ENCODE measurements at regions not wholly inside any gene's neighbourhood (a gene's known extent, or its start where the extent isn't known, plus 50 kb on each side); places are given as distances from the start of the nearest gene placed in this dataset.

DNA sequence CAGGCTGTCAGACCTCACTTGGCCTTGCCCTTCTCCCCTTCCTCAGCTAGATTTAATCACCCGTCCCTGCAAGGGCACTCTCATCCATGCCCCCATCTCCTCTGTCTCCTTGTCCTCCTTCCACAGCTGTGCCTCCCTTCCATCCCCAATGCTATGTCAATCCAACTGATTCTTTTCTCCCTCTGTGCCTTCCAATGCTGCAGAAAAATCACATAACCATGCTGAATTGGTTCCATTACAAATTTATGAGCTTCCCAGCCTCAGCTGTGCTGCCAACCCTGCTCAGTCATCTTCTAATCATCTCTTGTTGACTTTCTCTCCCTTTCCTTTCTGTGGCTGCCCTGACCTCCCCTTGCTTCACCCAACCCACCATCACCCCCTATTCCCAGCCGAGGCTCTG is 56.3 kb upstream of the PIRT start:
- Histone ChIP-seq H3K36me3 (ENCODE audit: control insufficient read depth in 2 of 2, extremely low read depth in 1 of 2, insufficient read depth in 2 of 2, low read length in 2 of 2) (no peaks in the 10 kb centered on the region), H3K27ac (ENCODE audit: insufficient read depth, low read depth, low read length) (no peak overlapping the region), H2AFZ (ENCODE audit: low read depth, low read length) (no peak overlapping the region), H3K9me3 (replicated peaks; ENCODE audit: control insufficient read depth, insufficient read depth, low read length) (peaks cover 7% of the 10 kb centered on the region), H3K4me1 (ENCODE audit: control insufficient read depth, extremely low read depth, insufficient read depth, low read length) (no peaks in the 10 kb centered on the region), H3K9me1 (replicated peaks; ENCODE audit: control insufficient read depth, extremely low read depth, insufficient read depth, low read length) (no peaks in the 10 kb centered on the region), H4K20me1 (replicated peaks; ENCODE audit: control insufficient read depth, extremely low read depth, insufficient read depth, low read length) (no peaks in the 10 kb centered on the region), H3K4me3 (replicated peaks in 1 of 3; ENCODE audit: insufficient read depth in 1 of 3, low read depth in 1 of 3, low read length in 3 of 3) (no peak overlapping the region), H3K27me3 (ENCODE audit: control insufficient read depth in 2 of 2, insufficient read depth in 2 of 2, low read length in 2 of 2) (no peaks in the 10 kb centered on the region), H3K79me2 (ENCODE audit: control insufficient read depth, insufficient read depth, low read length) (no peaks in the 10 kb centered on the region), H3K4me2 (ENCODE audit: insufficient read depth, low read length) (no peak overlapping the region), H3K9ac (replicated peaks; ENCODE audit: extremely low read depth, insufficient read depth, low read length) (no peak overlapping the region)
- no peak for TF ChIP-seq POLR2AphosphoS5 (IDR thresholded peaks at IDR 0.05; ENCODE audit: insufficient read depth, low read depth, low read length)
- no peak for TF ChIP-seq FOS (IDR thresholded peaks at IDR 0.05; ENCODE audit: borderline replicate concordance, insufficient read depth, low read length)
- TF ChIP-seq JUN (IDR thresholded peaks at IDR 0.05; ENCODE audit: borderline replicate concordance, insufficient read depth, insufficient read length, low read depth): no peak
- no peak for TF ChIP-seq GATA2 (IDR thresholded peaks at IDR 0.05; ENCODE audit: insufficient read depth, insufficient read length, low read depth, low read length)
- no peak for TF ChIP-seq POLR2A (IDR thresholded peaks at IDR 0.05; ENCODE audit: low read depth, low read length)
- CTCF ChIA-PET: interaction anchor here (1.6 kb wide), 1 partner anchor 18 kb away, joined by 4 read pairs; no protein-coding TSS in a partner anchor
- dilution Hi-C loops (cut with MboI; ENCODE audit: extremely low pct_ligation_motif_present, low sequenced_read_pairs) (no loop called here), intact Hi-C loops (cut with micrococcal nuclease) (no loop called here)
- no TSS peak for BruUV-seq (replicated peaks)
- DNase-seq (ENCODE audit: low read depth, low spot score) (no peak), FAIRE-seq (no peak)
- POLR2A ChIA-PET: no interaction called here

DNA sequence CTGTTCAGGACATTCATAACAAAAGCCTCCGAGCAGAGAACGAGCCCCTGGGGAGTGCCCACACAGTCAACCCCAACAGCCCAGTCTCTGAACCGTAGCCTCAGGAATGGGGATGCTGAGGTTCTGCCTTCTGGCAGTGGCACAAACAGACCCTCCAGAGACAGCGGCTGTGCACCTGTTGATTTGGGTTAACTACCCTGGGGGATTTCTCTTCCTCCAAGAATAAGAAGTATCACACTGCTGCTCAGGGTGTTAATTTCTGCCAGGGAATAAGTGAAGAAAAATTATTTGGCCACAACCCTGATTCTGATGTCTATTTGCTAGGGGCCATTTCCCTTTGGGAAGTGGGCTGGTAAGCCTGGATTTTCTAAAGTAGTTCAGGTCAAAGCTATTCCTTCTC is 51.0 kb upstream of the PIRT start:
- Histone ChIP-seq H3K4me2 (ENCODE audit: insufficient read depth, low read length) (no peak overlapping the region), H3K79me2 (ENCODE audit: control insufficient read depth, insufficient read depth, low read length) (no peaks in the 10 kb centered on the region), H3K9ac (replicated peaks; ENCODE audit: extremely low read depth, insufficient read depth, low read length) (no peak overlapping the region), H3K27me3 (ENCODE audit: control insufficient read depth in 2 of 2, insufficient read depth in 2 of 2, low read length in 2 of 2) (no peaks in the 10 kb centered on the region), H3K9me1 (replicated peaks; ENCODE audit: control insufficient read depth, extremely low read depth, insufficient read depth, low read length) (no peaks in the 10 kb centered on the region), H2AFZ (ENCODE audit: low read depth, low read length) (no peak overlapping the region), H3K4me1 (ENCODE audit: control insufficient read depth, extremely low read depth, insufficient read depth, low read length) (no peaks in the 10 kb centered on the region), H3K27ac (ENCODE audit: insufficient read depth, low read depth, low read length) (no peak overlapping the region), H3K36me3 (ENCODE audit: control insufficient read depth in 2 of 2, extremely low read depth in 1 of 2, insufficient read depth in 2 of 2, low read length in 2 of 2) (no peaks in the 10 kb centered on the region), H3K4me3 (replicated peaks in 1 of 3; ENCODE audit: insufficient read depth in 1 of 3, low read depth in 1 of 3, low read length in 3 of 3) (no peak overlapping the region), H4K20me1 (replicated peaks; ENCODE audit: control insufficient read depth, extremely low read depth, insufficient read depth, low read length) (no peaks in the 10 kb centered on the region), H3K9me3 (replicated peaks; ENCODE audit: control insufficient read depth, insufficient read depth, low read length) (peaks cover 2% of the 10 kb centered on the region)
- no TSS peak for BruUV-seq (replicated peaks)
- TF ChIP-seq JUN (IDR thresholded peaks at IDR 0.05; ENCODE audit: borderline replicate concordance, insufficient read depth, insufficient read length, low read depth) (no peak), POLR2A (IDR thresholded peaks at IDR 0.05; ENCODE audit: low read depth, low read length) (no peak), POLR2AphosphoS5 (IDR thresholded peaks at IDR 0.05; ENCODE audit: insufficient read depth, low read depth, low read length) (no peak), GATA2 (IDR thresholded peaks at IDR 0.05; ENCODE audit: insufficient read depth, insufficient read length, low read depth, low read length) (no peak), MYC (IDR thresholded peaks at IDR 0.05; ENCODE audit: low read depth, low read length) (no peak), EZH2 (IDR thresholded peaks at IDR 0.05; ENCODE audit: borderline replicate concordance, low read depth, low read length, severe bottlenecking) (no peak)
- TF ChIP-seq, protein P1, sequence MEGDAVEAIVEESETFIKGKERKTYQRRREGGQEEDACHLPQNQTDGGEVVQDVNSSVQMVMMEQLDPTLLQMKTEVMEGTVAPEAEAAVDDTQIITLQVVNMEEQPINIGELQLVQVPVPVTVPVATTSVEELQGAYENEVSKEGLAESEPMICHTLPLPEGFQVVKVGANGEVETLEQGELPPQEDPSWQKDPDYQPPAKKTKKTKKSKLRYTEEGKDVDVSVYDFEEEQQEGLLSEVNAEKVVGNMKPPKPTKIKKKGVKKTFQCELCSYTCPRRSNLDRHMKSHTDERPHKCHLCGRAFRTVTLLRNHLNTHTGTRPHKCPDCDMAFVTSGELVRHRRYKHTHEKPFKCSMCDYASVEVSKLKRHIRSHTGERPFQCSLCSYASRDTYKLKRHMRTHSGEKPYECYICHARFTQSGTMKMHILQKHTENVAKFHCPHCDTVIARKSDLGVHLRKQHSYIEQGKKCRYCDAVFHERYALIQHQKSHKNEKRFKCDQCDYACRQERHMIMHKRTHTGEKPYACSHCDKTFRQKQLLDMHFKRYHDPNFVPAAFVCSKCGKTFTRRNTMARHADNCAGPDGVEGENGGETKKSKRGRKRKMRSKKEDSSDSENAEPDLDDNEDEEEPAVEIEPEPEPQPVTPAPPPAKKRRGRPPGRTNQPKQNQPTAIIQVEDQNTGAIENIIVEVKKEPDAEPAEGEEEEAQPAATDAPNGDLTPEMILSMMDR (IDR thresholded peaks at IDR 0.05; ENCODE audit: extremely low read depth in 1 of 2, insufficient read depth in 1 of 2, low read depth in 1 of 2, low read length in 2 of 2): no peak
- TF ChIP-seq, protein P2, sequence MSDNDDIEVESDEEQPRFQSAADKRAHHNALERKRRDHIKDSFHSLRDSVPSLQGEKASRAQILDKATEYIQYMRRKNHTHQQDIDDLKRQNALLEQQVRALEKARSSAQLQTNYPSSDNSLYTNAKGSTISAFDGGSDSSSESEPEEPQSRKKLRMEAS (IDR thresholded peaks at IDR 0.05; ENCODE audit: insufficient read depth, insufficient read length): no peak
- DNase-seq (ENCODE audit: low read depth, low spot score): no peak
- intact Hi-C loops (cut with micrococcal nuclease): no loop called here
- ChIA-PET CTCF (no interaction called here), POLR2A (no interaction called here)
- no peak for FAIRE-seq
- dilution Hi-C loops (cut with MboI; ENCODE audit: extremely low pct_ligation_motif_present, low sequenced_read_pairs): no loop called here
